Lung (tissue), 11 donors: ENCODE measurements at regions not wholly inside any gene's neighbourhood (a gene's known extent, or its start where the extent isn't known, plus 50 kb on each side); places are given as distances from the start of the nearest gene placed in this dataset.

Experiments
- ATAC-seq: fragments of 200-7000 bp; cut with Tn5 transposase; one replicate; pipeline ENCODE4 v1.9.1; 2020; ENCODE audit warnings: moderate number of reproducible peaks; ENCODE audit not compliant: insufficient read depth, low FRiP score
- DNase-seq, 3 donors: peaks; one replicate each; pipeline ENCODE4 v3.0.0-alpha.2; 2013 to 2017
- H3K27ac ChIP-seq, 2 donors: one replicate each; pipeline ENCODE4 v1.5.1; 2013; ENCODE audit warnings: mild to moderate bottlenecking in 2 of 2, moderate library complexity in 2 of 2, control low read depth in 1 of 2, inconsistent platforms in 1 of 2, low read depth in 1 of 2, low read length in 1 of 2
- H3K27me3 ChIP-seq, 3 donors: one replicate each; pipeline ENCODE4 v1.5.1; 2013; ENCODE audit warnings: low read length in 2 of 3; ENCODE audit not compliant: control insufficient read depth in 3 of 3, insufficient read depth in 3 of 3
- H3K36me3 ChIP-seq, 4 donors: one replicate each; pipeline ENCODE4 v1.5.1; 2013; ENCODE audit warnings: low read length in 4 of 4, mild to moderate bottlenecking in 1 of 4, moderate library complexity in 1 of 4; ENCODE audit not compliant: control insufficient read depth in 4 of 4, insufficient read depth in 4 of 4
- H3K4me1 ChIP-seq, 5 donors: one replicate each; pipeline ENCODE4 v1.5.1; 2013; ENCODE audit warnings: low read length in 5 of 5, mild to moderate bottlenecking in 2 of 5, moderate library complexity in 1 of 5; ENCODE audit not compliant: control insufficient read depth in 5 of 5, insufficient read depth in 5 of 5
- H3K4me3 ChIP-seq: one replicate; pipeline ENCODE4 v1.5.1; 2013; ENCODE audit warnings: mild to moderate bottlenecking, control low read depth, moderate library complexity
- H3K9ac ChIP-seq, 2 donors: one replicate each; pipeline ENCODE4 v1.5.1; 2013; ENCODE audit warnings: low read length in 2 of 2, control low read depth in 1 of 2; ENCODE audit not compliant: insufficient read depth in 1 of 2
- H3K9me3 ChIP-seq, 4 donors: one replicate each; pipeline ENCODE4 v1.5.1; 2013; ENCODE audit warnings: low read length in 3 of 4, mild to moderate bottlenecking in 1 of 4, moderate library complexity in 1 of 4; ENCODE audit not compliant: control insufficient read depth in 4 of 4, insufficient read depth in 3 of 4
- whole genome bisulfite sequencing, 2 donors: extraction: QIAGEN DNeasy Blood & Tissue Kit; methylation state at CpG; one replicate each; pipeline ENCODE4 v1.1.7; 2013; 5-methylcytosine and 5-hydroxymethylcytosine counted together
- TF ChIP-seq, protein P1 (sequence below): IDR thresholded peaks from 2 replicates; pipeline ENCODE4 v1.5.1; 2012; ENCODE audit warnings: mild to moderate bottlenecking; ENCODE audit errors: control extremely low read depth, extremely low read depth
- donor health status: control.
- donor health status: control.
- donor health status: Bipolar disorder and iron deficiency.
- donor health status: healthy.
- donor health status: DM: yes; HTN: yes; CAD: no.

DNA sequence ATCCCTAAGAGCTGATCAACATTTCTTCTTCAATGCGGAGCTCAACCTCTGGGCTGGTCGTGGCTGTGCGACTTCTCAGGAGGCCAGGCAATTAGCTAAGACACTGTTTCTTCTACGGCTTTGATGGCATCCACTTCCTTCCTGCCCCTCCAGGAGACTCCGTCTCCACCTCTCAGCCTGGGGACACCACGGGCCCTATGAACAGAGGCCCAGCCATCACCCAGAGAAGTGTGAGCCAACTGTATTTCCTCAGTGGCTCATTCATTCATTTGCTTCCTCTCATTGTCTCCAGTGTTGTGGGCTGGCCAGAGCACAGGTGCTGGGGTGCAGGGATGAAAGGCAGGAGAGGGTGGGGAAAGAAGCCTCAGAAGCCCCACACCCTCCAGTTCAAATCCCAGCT is 51.8 kb upstream of the APCDD1L start:
- no peak for DNase-seq
- WGBS, 2 donors: 55 to 56% methylated on average over 6 of the region's 6 CpGs
- Histone ChIP-seq H3K4me1 (peaks cover 0 to 46% (median 18%) of the 10 kb centered on the region in 5 donors), H3K27me3 (no peaks in the 10 kb centered on the region), H3K27ac (no peak overlapping the region), H3K36me3 (no peaks in the 10 kb centered on the region), H3K9me3 (peaks cover 0 to 5% (median 0%) of the 10 kb centered on the region in 4 donors), H3K4me3 (no peak overlapping the region), H3K9ac (no peak overlapping the region)
- TF ChIP-seq, protein P1, sequence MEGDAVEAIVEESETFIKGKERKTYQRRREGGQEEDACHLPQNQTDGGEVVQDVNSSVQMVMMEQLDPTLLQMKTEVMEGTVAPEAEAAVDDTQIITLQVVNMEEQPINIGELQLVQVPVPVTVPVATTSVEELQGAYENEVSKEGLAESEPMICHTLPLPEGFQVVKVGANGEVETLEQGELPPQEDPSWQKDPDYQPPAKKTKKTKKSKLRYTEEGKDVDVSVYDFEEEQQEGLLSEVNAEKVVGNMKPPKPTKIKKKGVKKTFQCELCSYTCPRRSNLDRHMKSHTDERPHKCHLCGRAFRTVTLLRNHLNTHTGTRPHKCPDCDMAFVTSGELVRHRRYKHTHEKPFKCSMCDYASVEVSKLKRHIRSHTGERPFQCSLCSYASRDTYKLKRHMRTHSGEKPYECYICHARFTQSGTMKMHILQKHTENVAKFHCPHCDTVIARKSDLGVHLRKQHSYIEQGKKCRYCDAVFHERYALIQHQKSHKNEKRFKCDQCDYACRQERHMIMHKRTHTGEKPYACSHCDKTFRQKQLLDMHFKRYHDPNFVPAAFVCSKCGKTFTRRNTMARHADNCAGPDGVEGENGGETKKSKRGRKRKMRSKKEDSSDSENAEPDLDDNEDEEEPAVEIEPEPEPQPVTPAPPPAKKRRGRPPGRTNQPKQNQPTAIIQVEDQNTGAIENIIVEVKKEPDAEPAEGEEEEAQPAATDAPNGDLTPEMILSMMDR: no peak
- ATAC-seq: no peak

GRCh38 chr20:58565461-58566175 is 50.4 kb upstream of the APCDD1L start:
- peaks cover 0 to 5% (median 0%) of the 10 kb centered on the region in 4 donors for H3K9me3 ChIP-seq
- no peaks in the 10 kb centered on the region for H3K27me3 ChIP-seq
- WGBS, 2 donors: 92 to 93% methylated on average over 13 of the region's 13 CpGs
- ATAC-seq (no peak), DNase-seq (no peak)
- H3K4me3 ChIP-seq: no peak overlapping the region
- no peak overlapping the region for H3K27ac ChIP-seq
- H3K4me1 ChIP-seq: peaks cover 0 to 34% (median 6%) of the 10 kb centered on the region in 5 donors
- H3K36me3 ChIP-seq: no peaks in the 10 kb centered on the region
- TF ChIP-seq, protein P1: no peak
- no peak overlapping the region for H3K9ac ChIP-seq
